ENCODE measurements at regions not wholly inside any gene's neighbourhood (a gene's known extent, or its start where the extent isn't known, plus 50 kb on each side); places are given as distances from the start of the nearest gene placed in this dataset.

DNA sequence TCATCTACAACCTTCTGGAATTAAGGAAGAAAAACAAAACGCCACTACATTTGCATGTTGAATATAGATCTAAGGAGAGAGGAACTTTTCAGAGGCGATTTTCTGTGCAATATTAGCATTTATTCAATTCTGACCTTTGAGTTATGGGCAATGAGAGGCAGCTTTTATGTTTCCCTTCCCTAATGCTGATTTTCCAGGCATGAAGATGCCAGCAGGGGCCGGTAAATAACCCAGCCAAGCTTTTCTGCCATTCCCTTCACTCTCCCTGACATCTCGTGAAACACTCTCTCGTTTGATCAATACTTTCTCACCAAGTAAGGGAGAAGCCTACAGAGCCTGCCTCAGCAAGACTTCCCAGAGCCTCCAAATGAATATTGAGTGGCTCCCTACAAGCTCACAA is 470.5 kb upstream of the GOT2 start:
- no peak for TF ChIP-seq CTCF (IDR thresholded peaks at IDR 0.05)
- Histone ChIP-seq H3K4me1 (no peaks in the 10 kb centered on the region), H3K4me3 (no peak overlapping the region), H3K27ac (no peak overlapping the region), H3K9me3 (no peaks in the 10 kb centered on the region), H3K36me3 (no peaks in the 10 kb centered on the region), H3K27me3 (no peaks in the 10 kb centered on the region)
- intact Hi-C loops (cut with DNase I), result no loop called here
- no peak for DNase-seq (ENCODE audit: low spot score in 2 of 2)

DNA sequence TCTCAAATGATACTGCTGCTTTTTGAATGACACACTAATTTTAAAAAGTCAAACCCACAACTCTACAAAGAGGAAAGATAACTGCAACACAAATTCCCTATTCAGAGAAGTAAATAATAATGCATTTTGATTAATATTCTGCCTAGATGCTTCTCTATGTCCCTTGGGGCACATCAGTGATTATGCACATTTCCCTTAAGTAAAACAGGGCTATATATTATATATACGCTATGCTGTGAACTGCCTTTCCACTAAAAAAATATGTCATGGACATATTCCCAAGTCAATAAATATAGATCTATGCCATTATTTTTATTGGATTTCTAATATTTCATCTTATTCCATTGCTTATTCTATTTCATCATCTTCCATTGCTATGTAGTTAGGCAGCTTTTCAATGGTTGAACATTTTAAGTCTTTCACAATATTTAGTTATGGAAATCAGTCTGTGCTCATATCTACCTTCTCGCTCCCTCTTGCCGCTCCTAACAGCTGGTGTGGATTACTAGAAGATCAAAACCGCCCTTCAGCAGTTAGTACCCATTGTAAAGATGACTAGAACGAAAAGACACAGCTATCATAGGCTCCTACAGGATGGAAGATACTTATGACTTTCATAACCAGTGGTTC is 468.2 kb upstream of the GOT2 start:
- intact Hi-C loops (cut with DNase I), result no loop called here
- Histone ChIP-seq H3K9me3 (no peaks in the 10 kb centered on the region), H3K4me3 (no peak overlapping the region), H3K4me1 (peaks cover 0 to 5% of the 10 kb centered on the region in 2 donors), H3K27ac (no peak overlapping the region), H3K36me3 (no peaks in the 10 kb centered on the region), H3K27me3 (no peaks in the 10 kb centered on the region)
- no peak for TF ChIP-seq CTCF (IDR thresholded peaks at IDR 0.05)
- no peak for DNase-seq (ENCODE audit: low spot score in 2 of 2)

DNA sequence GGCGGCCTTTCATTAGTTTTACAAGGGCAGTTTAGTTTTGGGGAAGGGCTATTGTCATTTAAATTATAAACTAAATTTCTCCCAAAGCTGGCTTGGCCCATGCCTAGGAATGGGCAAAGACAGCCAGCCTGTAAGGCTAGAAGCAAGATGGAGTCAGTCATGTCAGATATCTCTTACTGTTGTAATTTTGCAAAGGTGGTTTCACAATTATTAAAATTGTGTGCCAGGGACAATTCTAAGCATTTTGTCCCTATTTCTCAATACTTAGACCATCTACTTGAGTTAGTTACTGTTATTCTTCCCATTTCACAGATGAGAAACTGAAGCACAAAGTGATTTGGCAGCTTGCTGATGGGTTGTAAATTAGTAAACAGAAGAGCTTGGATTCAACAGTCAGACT is 467.7 kb upstream of the GOT2 start:
- H3K4me1 ChIP-seq, result peaks cover 0 to 5% of the 10 kb centered on the region in 2 donors
- no peak overlapping the region for H3K27ac ChIP-seq
- no peak for TF ChIP-seq CTCF (IDR thresholded peaks at IDR 0.05)
- DNase-seq (ENCODE audit: low spot score in 2 of 2), result no peak
- H3K27me3 ChIP-seq, result no peaks in the 10 kb centered on the region
- intact Hi-C loops (cut with DNase I), result no loop called here
- H3K4me3 ChIP-seq, result no peak overlapping the region
- no peaks in the 10 kb centered on the region for H3K9me3 ChIP-seq
- no peaks in the 10 kb centered on the region for H3K36me3 ChIP-seq

DNA sequence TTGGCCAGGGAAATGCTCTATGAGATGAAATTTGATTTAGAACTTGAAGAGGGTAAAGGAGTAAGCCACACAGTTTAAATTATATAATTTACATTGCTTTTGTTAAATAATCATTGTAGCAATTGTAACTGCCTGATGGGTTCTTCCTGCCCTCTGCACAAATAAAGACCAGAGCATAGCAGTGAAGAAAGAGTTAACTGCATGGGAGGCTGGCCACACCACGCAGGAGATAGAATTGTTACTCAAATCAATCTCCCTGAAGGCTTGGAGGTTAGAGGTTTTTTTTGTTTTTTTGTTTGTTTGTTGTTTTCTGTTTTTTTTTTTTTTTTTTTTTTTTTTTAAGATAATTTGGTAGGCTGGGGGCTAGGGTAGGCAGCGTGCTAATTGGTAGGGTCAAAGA is 467.0 kb upstream of the GOT2 start:
- Histone ChIP-seq H3K9me3 (no peaks in the 10 kb centered on the region), H3K36me3 (no peaks in the 10 kb centered on the region), H3K4me3 (no peak overlapping the region), H3K4me1 (peaks cover 0 to 5% of the 10 kb centered on the region in 2 donors), H3K27ac (no peak overlapping the region), H3K27me3 (no peaks in the 10 kb centered on the region)
- no peak for DNase-seq (ENCODE audit: low spot score in 2 of 2)
- intact Hi-C loops (cut with DNase I), result no loop called here
- TF ChIP-seq CTCF (IDR thresholded peaks at IDR 0.05), result no peak

GRCh38 chr16:59198487-59198886 is 464.4 kb upstream of the GOT2 start:
- H3K9me3 ChIP-seq, result no peaks in the 10 kb centered on the region
- no peak overlapping the region for H3K4me3 ChIP-seq
- intact Hi-C loops (cut with DNase I), result no loop called here
- H3K27ac ChIP-seq, result no peak overlapping the region
- H3K36me3 ChIP-seq, result no peaks in the 10 kb centered on the region
- no peaks in the 10 kb centered on the region for H3K27me3 ChIP-seq
- no peak for TF ChIP-seq CTCF (IDR thresholded peaks at IDR 0.05)
- DNase-seq (ENCODE audit: low spot score in 2 of 2), result no peak
- peaks cover 0 to 5% of the 10 kb centered on the region in 2 donors for H3K4me1 ChIP-seq

DNA sequence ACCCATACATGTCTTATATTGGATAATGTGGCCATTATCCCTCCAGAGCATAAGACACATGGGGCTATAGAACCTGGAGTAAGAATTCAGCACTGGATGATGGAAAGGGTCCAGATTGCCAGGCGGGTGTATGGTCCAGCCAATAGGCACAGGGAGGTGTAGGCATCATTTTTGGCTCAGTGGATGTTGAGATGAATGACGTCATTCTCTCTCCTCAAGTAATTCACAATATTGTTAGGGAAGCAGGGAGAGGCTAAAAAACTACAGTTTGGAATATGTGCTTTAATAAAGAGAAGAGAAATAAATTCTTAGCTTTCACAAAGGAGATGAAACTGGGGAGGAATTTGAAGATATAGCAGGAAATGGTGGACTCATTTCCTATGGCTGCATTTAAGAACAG is 461.1 kb upstream of the GOT2 start:
- H3K27me3 ChIP-seq, result no peaks in the 10 kb centered on the region
- no peaks in the 10 kb centered on the region for H3K9me3 ChIP-seq
- no peak overlapping the region for H3K27ac ChIP-seq
- intact Hi-C loops (cut with DNase I), result no loop called here
- no peak overlapping the region for H3K4me3 ChIP-seq
- no peak for DNase-seq (ENCODE audit: low spot score in 2 of 2)
- no peaks in the 10 kb centered on the region for H3K36me3 ChIP-seq
- TF ChIP-seq CTCF (IDR thresholded peaks at IDR 0.05), result no peak
- H3K4me1 ChIP-seq, result peaks cover 0 to 5% of the 10 kb centered on the region in 2 donors
